ENCODE measurements at regions not wholly inside any gene's neighbourhood (a gene's known extent, or its start where the extent isn't known, plus 50 kb on each side); places are given as distances from the start of the nearest gene placed in this dataset.

DNA sequence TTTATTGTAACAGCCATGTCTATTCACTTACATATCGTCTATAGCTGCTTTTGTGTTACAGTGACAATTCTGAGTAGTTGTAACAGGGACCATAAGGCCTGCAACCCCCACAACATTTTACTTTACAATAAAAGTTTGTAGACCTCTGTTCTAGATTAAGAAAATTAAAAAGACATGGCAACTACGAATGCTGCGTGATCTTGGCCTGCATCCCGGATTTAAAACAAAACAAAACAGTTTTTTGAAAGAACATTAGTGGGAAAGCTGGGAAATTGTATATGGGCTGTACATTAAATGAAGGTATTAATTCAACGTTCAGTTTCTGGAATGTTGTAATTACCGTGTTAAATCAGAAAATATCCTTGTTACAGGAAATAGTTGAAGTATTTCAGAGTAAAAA is 64.1 kb downstream of the RMI2 start:
- no peaks in the 10 kb centered on the region for H3K9me3 ChIP-seq (ENCODE audit: control insufficient read depth, insufficient read depth, low read depth, low read length)
- no peak overlapping the region for H3K4me3 ChIP-seq (ENCODE audit: low read depth, low read length)
- no peaks in the 10 kb centered on the region for H3K36me3 ChIP-seq (ENCODE audit: control insufficient read depth, insufficient read depth, low read length)
- H3K27ac ChIP-seq (ENCODE audit: low read depth, low read length): no peak overlapping the region
- no peaks in the 10 kb centered on the region for H3K27me3 ChIP-seq (ENCODE audit: control insufficient read depth, insufficient read depth, low read length)
- no peaks in the 10 kb centered on the region for H3K4me1 ChIP-seq (ENCODE audit: control insufficient read depth, insufficient read depth, low read length)
- no peak overlapping the region for H3K9ac ChIP-seq (ENCODE audit: low read length)

- Histone ChIP-seq H3K27ac (ENCODE audit: low read depth, low read length) (no peak overlapping the region), H3K9me3 (ENCODE audit: control insufficient read depth, insufficient read depth, low read depth, low read length) (no peaks in the 10 kb centered on the region), H3K27me3 (ENCODE audit: control insufficient read depth, insufficient read depth, low read length) (no peaks in the 10 kb centered on the region), H3K36me3 (ENCODE audit: control insufficient read depth, insufficient read depth, low read length) (no peaks in the 10 kb centered on the region), H3K9ac (ENCODE audit: low read length) (no peak overlapping the region), H3K4me1 (ENCODE audit: control insufficient read depth, insufficient read depth, low read length) (no peaks in the 10 kb centered on the region), H3K4me3 (ENCODE audit: low read depth, low read length) (no peak overlapping the region)
Observed at GRCh38 chr16:11410376-11411058, 65.3 kb downstream of the RMI2 start.

DNA sequence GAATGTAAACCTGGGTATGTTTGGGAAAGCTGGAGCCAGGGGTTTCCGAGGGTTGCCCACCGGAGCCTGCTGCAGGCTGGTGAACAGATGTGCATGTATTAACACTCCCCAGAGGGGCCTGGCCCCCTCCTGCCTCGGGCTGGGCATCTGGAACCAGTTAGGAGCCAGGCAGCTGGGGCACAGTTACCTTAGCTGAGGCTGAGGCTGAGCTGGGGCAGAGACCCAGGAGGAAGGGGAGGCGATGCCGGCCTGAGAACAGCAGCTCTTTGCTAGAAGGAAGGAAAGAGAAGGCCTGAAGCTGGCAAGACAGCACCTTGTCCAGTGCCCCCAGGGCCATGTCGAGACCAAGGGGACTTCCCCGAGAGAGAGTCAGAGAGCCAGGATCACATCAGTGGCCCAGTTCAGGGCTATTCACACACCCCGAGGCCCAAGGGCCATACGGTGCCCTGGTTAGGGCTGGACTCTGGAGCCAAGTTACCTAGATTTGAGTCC is 65.8 kb downstream of the RMI2 start:
- Histone ChIP-seq H3K4me1 (ENCODE audit: control insufficient read depth, insufficient read depth, low read length) (no peaks in the 10 kb centered on the region), H3K9me3 (ENCODE audit: control insufficient read depth, insufficient read depth, low read depth, low read length) (no peaks in the 10 kb centered on the region), H3K4me3 (ENCODE audit: low read depth, low read length) (no peak overlapping the region), H3K27me3 (ENCODE audit: control insufficient read depth, insufficient read depth, low read length) (no peaks in the 10 kb centered on the region), H3K27ac (ENCODE audit: low read depth, low read length) (no peak overlapping the region), H3K9ac (ENCODE audit: low read length) (no peak overlapping the region), H3K36me3 (ENCODE audit: control insufficient read depth, insufficient read depth, low read length) (no peaks in the 10 kb centered on the region)

DNA sequence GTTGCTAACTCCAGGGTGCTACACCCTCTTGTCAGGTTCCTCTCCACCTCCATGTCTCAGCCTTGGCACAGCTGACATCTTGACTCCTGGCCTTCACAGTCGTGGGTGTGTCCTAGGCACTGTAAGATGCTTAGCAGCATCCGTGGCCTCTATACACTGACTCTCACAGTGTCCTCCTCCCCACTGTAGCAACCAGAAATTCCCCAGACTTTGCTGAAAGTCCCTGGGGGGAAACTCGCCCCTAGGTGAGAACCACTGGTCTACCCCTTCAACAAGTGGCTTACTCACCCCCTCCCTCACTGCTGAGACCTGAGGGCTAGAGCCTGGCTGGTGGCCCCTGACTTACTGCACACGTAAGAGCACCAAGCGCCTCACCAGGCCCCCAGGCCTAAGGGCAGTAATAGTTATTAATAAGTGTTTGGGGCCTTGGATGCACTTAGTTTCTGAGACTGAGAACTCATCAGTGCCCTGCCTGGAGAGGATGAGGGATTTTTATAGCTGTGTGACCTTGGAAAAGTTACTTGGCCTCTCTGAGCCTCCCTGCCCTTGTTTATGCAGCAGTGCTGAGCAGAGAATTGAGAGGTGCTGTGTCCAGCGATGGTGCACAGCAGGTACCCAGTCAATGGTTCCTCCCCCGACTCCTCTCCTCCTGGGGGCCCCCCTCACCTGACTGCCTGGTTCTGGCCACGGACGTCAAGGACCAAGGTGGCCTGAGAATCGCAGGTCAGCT is 67.1 kb downstream of the RMI2 start:
- Histone ChIP-seq H3K4me3 (ENCODE audit: low read depth, low read length) (no peak overlapping the region), H3K9me3 (ENCODE audit: control insufficient read depth, insufficient read depth, low read depth, low read length) (no peaks in the 10 kb centered on the region), H3K9ac (ENCODE audit: low read length) (no peak overlapping the region), H3K4me1 (ENCODE audit: control insufficient read depth, insufficient read depth, low read length) (no peaks in the 10 kb centered on the region), H3K27me3 (ENCODE audit: control insufficient read depth, insufficient read depth, low read length) (no peaks in the 10 kb centered on the region), H3K27ac (ENCODE audit: low read depth, low read length) (no peak overlapping the region), H3K36me3 (ENCODE audit: control insufficient read depth, insufficient read depth, low read length) (no peaks in the 10 kb centered on the region)

DNA sequence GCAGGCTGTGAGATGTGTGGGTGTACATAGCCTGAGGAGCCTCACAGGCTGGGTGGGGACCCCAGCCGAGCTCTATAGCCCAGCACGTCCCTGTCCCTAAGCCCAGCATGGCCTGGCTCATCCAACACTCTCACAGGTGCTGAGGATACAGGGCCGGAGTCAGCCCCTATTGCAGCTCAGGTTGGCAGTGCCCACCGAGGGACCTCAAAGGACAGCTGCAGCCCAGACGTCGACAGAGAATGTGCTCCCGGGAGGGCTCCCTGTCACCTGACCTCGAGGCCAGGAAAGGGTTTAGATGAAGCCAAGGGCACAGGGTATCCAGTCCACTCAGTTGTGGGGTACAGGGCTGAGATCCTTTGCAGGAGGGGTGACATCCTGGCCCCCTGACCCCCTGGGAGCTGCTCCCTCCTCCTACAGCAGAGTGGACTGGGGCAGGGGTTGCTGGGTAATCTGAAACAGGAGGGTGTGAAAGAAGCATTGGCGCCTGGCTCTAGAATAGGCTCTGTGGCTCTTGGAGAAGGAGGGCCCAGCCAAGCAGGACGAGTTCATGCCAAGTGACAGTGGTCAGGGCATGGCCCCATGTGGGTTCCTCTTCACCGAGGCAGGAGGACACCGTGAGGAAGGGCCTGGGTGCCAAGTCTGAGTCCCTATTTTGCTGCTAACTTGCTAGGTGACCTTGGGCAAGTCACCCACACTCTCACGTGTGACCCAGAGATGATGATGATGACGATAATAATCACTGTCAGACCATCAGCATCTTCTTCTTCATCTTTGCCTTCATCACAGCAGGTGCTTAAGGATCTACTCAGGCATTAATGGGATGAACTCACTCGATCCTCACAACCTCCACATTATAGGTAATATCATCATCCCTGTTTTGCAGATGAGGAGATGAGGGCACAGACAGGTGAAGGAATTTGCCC is 68.0 kb downstream of the RMI2 start:
- no peaks in the 10 kb centered on the region for H3K4me1 ChIP-seq (ENCODE audit: control insufficient read depth, insufficient read depth, low read length)
- no peaks in the 10 kb centered on the region for H3K27me3 ChIP-seq (ENCODE audit: control insufficient read depth, insufficient read depth, low read length)

GRCh38 chr16:11413907-11414595 is 68.8 kb downstream of the RMI2 start:
- no peak overlapping the region for H3K27ac ChIP-seq (ENCODE audit: low read depth, low read length)
- H3K9ac ChIP-seq (ENCODE audit: low read length): no peak overlapping the region
- H3K4me1 ChIP-seq (ENCODE audit: control insufficient read depth, insufficient read depth, low read length): no peaks in the 10 kb centered on the region
- H3K4me3 ChIP-seq (ENCODE audit: low read depth, low read length): no peak overlapping the region
- H3K27me3 ChIP-seq (ENCODE audit: control insufficient read depth, insufficient read depth, low read length): no peaks in the 10 kb centered on the region
- H3K36me3 ChIP-seq (ENCODE audit: control insufficient read depth, insufficient read depth, low read length): no peaks in the 10 kb centered on the region
- no peaks in the 10 kb centered on the region for H3K9me3 ChIP-seq (ENCODE audit: control insufficient read depth, insufficient read depth, low read depth, low read length)

More for the DNA sequence above, 68.0 kb downstream of the RMI2 start:
- H3K4me3 ChIP-seq (ENCODE audit: low read depth, low read length): no peak overlapping the region
- H3K27ac ChIP-seq (ENCODE audit: low read depth, low read length): no peak overlapping the region
- no peaks in the 10 kb centered on the region for H3K36me3 ChIP-seq (ENCODE audit: control insufficient read depth, insufficient read depth, low read length)
- no peak overlapping the region for H3K9ac ChIP-seq (ENCODE audit: low read length)
- no peaks in the 10 kb centered on the region for H3K9me3 ChIP-seq (ENCODE audit: control insufficient read depth, insufficient read depth, low read depth, low read length)

GRCh38 chr16:11414815-11415775 is 69.8 kb downstream of the RMI2 start:
- Histone ChIP-seq H3K9me3 (ENCODE audit: control insufficient read depth, insufficient read depth, low read depth, low read length) (no peaks in the 10 kb centered on the region), H3K9ac (ENCODE audit: low read length) (no peak overlapping the region), H3K27ac (ENCODE audit: low read depth, low read length) (no peak overlapping the region), H3K36me3 (ENCODE audit: control insufficient read depth, insufficient read depth, low read length) (no peaks in the 10 kb centered on the region), H3K4me1 (ENCODE audit: control insufficient read depth, insufficient read depth, low read length) (no peaks in the 10 kb centered on the region), H3K4me3 (ENCODE audit: low read depth, low read length) (no peak overlapping the region), H3K27me3 (ENCODE audit: control insufficient read depth, insufficient read depth, low read length) (no peaks in the 10 kb centered on the region)

DNA sequence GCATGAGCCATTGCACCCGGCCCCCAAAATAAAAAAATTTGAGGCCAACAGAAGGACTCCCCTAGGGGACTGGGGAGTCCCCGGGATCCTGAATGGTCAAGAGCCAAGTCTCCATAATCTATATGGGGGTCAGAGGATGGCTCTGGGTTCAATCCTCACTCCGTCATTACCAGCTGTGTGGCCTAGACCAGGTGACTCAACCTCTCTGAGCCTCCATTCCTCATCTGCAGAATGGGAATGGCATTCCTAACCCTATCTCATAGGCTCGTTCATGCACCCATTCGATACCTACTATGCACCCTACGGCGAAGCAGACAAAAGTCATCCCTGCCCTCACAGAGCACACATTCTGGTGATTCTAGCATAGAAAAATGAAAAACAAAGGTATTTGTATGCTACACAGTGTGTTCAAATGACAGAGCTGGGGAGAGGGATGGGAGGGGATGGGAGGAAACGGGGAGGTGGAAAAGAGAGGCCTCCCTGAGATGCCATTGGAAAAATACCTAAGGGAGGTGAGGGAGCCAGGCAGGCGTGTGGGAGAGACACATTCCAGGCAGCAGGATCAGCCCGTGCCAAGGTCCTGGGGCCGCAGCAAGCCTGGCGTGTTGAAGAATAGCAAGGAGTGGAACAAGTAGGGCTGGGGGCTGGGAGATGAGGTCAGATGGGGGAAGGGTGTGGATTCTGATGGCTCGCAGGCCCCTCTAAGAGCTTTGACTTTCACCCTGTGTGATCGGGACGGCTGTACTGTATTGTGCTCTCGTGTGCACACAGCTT is 71.2 kb downstream of the RMI2 start:
- Histone ChIP-seq H3K27ac (ENCODE audit: low read depth, low read length) (no peak overlapping the region), H3K27me3 (ENCODE audit: control insufficient read depth, insufficient read depth, low read length) (no peaks in the 10 kb centered on the region), H3K9ac (ENCODE audit: low read length) (no peak overlapping the region), H3K36me3 (ENCODE audit: control insufficient read depth, insufficient read depth, low read length) (no peaks in the 10 kb centered on the region), H3K4me3 (ENCODE audit: low read depth, low read length) (no peak overlapping the region), H3K9me3 (ENCODE audit: control insufficient read depth, insufficient read depth, low read depth, low read length) (no peaks in the 10 kb centered on the region), H3K4me1 (ENCODE audit: control insufficient read depth, insufficient read depth, low read length) (no peaks in the 10 kb centered on the region)

DNA sequence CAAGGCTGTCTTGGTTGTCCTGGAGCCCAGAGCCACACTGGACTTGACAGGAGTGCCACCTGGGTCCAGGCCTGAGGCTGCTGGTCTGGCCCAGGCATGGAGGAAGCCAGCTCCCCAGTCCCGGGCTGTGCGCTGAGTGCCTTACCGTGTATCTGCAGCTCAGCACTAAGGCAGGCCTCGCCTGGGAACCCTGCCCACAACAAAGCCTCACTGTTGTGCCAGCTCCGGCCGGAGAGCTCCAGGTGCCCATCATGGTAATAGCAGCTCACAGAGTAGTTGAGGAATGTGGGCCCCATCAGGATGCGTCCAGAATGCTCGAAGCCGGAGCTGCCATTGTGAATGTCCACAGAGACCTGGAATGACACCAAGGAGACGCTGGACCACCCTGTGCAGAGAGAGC is 72.2 kb downstream of the RMI2 start:
- H3K4me1 ChIP-seq (ENCODE audit: control insufficient read depth, insufficient read depth, low read length): no peaks in the 10 kb centered on the region
- no peak overlapping the region for H3K27ac ChIP-seq (ENCODE audit: low read depth, low read length)
- no peak overlapping the region for H3K9ac ChIP-seq (ENCODE audit: low read length)
- no peak overlapping the region for H3K4me3 ChIP-seq (ENCODE audit: low read depth, low read length)
- no peaks in the 10 kb centered on the region for H3K9me3 ChIP-seq (ENCODE audit: control insufficient read depth, insufficient read depth, low read depth, low read length)
- no peaks in the 10 kb centered on the region for H3K36me3 ChIP-seq (ENCODE audit: control insufficient read depth, insufficient read depth, low read length)
- H3K27me3 ChIP-seq (ENCODE audit: control insufficient read depth, insufficient read depth, low read length): no peaks in the 10 kb centered on the region
